ENCODE measurements at regions not wholly inside any gene's neighbourhood (a gene's known extent, or its start where the extent isn't known, plus 50 kb on each side); places are given as distances from the start of the nearest gene placed in this dataset.
A peak's percentile ranks its signal among the peaks of the same experiment; 100 is the strongest.

DNA sequence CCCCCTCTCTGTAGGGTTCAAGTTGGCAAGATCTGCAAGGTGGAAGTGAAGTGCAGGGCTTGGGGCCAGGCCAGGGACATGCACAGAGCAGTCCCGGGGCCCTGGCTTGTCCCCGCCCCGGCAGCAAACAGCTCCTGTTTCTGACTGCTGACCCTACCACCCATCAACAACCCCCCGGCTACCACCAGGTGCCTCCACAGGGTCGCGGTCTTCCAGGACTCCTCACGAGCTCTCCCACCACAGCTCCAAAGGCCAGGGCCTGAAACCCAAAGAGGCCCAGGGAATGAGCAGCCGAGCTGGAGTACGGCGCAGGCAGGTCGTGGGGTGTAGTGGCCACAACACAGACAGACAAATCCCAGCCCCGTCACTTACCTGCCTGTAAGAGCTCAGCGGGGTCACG, 121.3 kb upstream of the SMAD3 start:
- POLR2A ChIA-PET, result no interaction called here
- H3K4me3 Mint-ChIP-seq (ENCODE audit: unreplicated experiment), result no peak overlapping the region
- intact Hi-C loops (cut with micrococcal nuclease; ENCODE audit: unreplicated experiment), result loop anchor here (10.0 kb wide), 1 partner anchor 491 kb away; no protein-coding TSS in a partner anchor

DNA sequence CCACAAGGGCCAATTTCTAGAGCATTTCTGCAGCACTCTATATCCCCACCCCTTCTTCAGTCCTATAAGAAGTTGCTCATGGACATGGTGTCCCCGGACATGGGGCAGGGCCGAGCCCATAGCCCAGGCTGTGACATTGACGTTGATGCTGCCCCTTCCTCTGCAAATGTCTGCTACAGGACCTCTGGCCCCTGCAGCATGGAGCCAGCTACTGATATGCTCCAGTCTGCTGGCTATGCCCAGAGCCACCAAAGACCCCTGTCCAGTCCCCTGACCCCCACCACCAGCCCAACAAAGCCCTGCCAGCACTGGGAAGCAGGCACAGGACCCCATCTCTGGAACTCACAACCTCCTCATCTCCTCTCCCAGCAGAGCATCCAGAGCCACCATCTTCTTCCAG, 120.1 kb upstream of the SMAD3 start:
- no peak overlapping the region for H3K4me3 ChIP-seq (ENCODE audit: low read depth, low read length)
- H3K9me3 ChIP-seq, result no peaks in the 10 kb centered on the region
- no TSS peak for BruUV-seq (replicated peaks)
- no peaks in the 10 kb centered on the region for H3K36me3 ChIP-seq (ENCODE audit: control insufficient read depth, insufficient read depth, low read length)
- no peaks in the 10 kb centered on the region for H3K9me3 Mint-ChIP-seq (ENCODE audit: unreplicated experiment)
- H3K27me3 ChIP-seq (replicated peaks; ENCODE audit: control insufficient read depth, insufficient read depth, low read length), result no peaks in the 10 kb centered on the region
- no peaks in the 10 kb centered on the region for H3K4me1 ChIP-seq
- peaks cover 6% of the 10 kb centered on the region for H3K36me3 Mint-ChIP-seq (ENCODE audit: insufficient read depth, unreplicated experiment)
- no peaks in the 10 kb centered on the region for H3K4me1 Mint-ChIP-seq (ENCODE audit: low read depth, unreplicated experiment)
- DNase-seq, result peak in 1 of 2 experiments; percentile 12
- intact Hi-C loops (cut with micrococcal nuclease; ENCODE audit: unreplicated experiment), result loop anchor here (5.0 to 10.0 kb wide), 2 partner anchors 257 to 490 kb away; no protein-coding TSS in a partner anchor
- ChIA-PET POLR2A (interaction anchor here (0.6 kb wide), 1 partner anchor 252 kb away, joined by 3 read pairs; no protein-coding TSS in a partner anchor), CTCF (interaction anchor here (1.9 to 2.1 kb wide), 2 partner anchors 13 to 358 kb away, joined by 11 to 19 read pairs; no protein-coding TSS in a partner anchor)
- no peak overlapping the region for H3K27ac Mint-ChIP-seq (ENCODE audit: unreplicated experiment)
- H3K27me3 Mint-ChIP-seq (ENCODE audit: insufficient read depth, unreplicated experiment), result no peaks in the 10 kb centered on the region
- no peak overlapping the region for H3K4me3 Mint-ChIP-seq (ENCODE audit: unreplicated experiment)
- TF ChIP-seq, protein P1, sequence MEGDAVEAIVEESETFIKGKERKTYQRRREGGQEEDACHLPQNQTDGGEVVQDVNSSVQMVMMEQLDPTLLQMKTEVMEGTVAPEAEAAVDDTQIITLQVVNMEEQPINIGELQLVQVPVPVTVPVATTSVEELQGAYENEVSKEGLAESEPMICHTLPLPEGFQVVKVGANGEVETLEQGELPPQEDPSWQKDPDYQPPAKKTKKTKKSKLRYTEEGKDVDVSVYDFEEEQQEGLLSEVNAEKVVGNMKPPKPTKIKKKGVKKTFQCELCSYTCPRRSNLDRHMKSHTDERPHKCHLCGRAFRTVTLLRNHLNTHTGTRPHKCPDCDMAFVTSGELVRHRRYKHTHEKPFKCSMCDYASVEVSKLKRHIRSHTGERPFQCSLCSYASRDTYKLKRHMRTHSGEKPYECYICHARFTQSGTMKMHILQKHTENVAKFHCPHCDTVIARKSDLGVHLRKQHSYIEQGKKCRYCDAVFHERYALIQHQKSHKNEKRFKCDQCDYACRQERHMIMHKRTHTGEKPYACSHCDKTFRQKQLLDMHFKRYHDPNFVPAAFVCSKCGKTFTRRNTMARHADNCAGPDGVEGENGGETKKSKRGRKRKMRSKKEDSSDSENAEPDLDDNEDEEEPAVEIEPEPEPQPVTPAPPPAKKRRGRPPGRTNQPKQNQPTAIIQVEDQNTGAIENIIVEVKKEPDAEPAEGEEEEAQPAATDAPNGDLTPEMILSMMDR (IDR thresholded peaks at IDR 0.05; ENCODE audit: insufficient read depth in 1 of 2, low read depth in 1 of 2, low read length in 1 of 2, severe bottlenecking in 1 of 2, unreplicated experiment in 1 of 2), result no peak

More for the DNA sequence above, 121.3 kb upstream of the SMAD3 start:
- Mint-ChIP-seq H3K4me1 (ENCODE audit: low read depth, unreplicated experiment) (no peaks in the 10 kb centered on the region), H3K27me3 (ENCODE audit: insufficient read depth, unreplicated experiment) (no peaks in the 10 kb centered on the region), H3K27ac (ENCODE audit: unreplicated experiment) (no peak overlapping the region), H3K9me3 (ENCODE audit: unreplicated experiment) (no peaks in the 10 kb centered on the region), H3K36me3 (ENCODE audit: insufficient read depth, unreplicated experiment) (peaks cover 6% of the 10 kb centered on the region)
- H3K36me3 ChIP-seq (ENCODE audit: control insufficient read depth, insufficient read depth, low read length), result no peaks in the 10 kb centered on the region
- H3K27me3 ChIP-seq (replicated peaks; ENCODE audit: control insufficient read depth, insufficient read depth, low read length), result no peaks in the 10 kb centered on the region
- CTCF ChIA-PET, result interaction anchor here (0.6 to 1.3 kb wide), 4 partner anchors 16 to 377 kb away, joined by 3 read pairs; no protein-coding TSS in a partner anchor
- no peaks in the 10 kb centered on the region for H3K4me1 ChIP-seq
- no peak overlapping the region for H3K4me3 ChIP-seq (ENCODE audit: low read depth, low read length)
- TF ChIP-seq, protein P1 (IDR thresholded peaks at IDR 0.05; ENCODE audit: insufficient read depth in 1 of 2, low read depth in 1 of 2, low read length in 1 of 2, severe bottlenecking in 1 of 2, unreplicated experiment in 1 of 2), result no peak
- no peaks in the 10 kb centered on the region for H3K9me3 ChIP-seq
- peak in 1 of 2 experiments; percentile 29 for DNase-seq
- no TSS peak for BruUV-seq (replicated peaks)

DNA sequence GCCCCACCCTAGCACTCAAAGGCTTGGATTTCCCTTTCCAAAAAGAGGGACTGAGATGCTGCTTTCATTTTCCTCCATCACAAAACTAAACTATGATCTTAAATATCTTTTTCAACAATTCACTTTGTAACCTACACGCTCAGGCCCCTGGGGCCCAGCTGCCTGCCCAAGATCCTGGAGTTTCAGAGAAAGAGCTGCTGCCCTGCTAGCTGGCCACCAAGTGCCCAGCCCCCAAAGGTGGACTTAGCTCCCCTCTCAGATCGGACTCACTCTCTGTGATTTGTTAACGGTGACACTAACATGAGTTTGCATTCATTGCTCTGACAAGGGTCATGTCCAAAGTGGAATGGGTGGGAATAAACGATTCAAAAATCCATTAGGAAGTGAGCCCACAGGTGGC, 119.6 kb upstream of the SMAD3 start:
- TF ChIP-seq, protein P1 (IDR thresholded peaks at IDR 0.05; ENCODE audit: insufficient read depth in 1 of 2, low read depth in 1 of 2, low read length in 1 of 2, severe bottlenecking in 1 of 2, unreplicated experiment in 1 of 2), result no peak
- Histone ChIP-seq H3K27me3 (replicated peaks; ENCODE audit: control insufficient read depth, insufficient read depth, low read length) (no peaks in the 10 kb centered on the region), H3K9me3 (no peaks in the 10 kb centered on the region), H3K4me3 (ENCODE audit: low read depth, low read length) (no peak overlapping the region), H3K4me1 (no peaks in the 10 kb centered on the region), H3K36me3 (ENCODE audit: control insufficient read depth, insufficient read depth, low read length) (no peaks in the 10 kb centered on the region)
- ChIA-PET POLR2A (no interaction called here), CTCF (interaction anchor here (0.7 to 2.1 kb wide), 8 partner anchors 14 to 358 kb away, joined by 3 to 19 read pairs (median 6); no protein-coding TSS in a partner anchor)
- Mint-ChIP-seq H3K4me1 (ENCODE audit: low read depth, unreplicated experiment) (no peaks in the 10 kb centered on the region), H3K27me3 (ENCODE audit: insufficient read depth, unreplicated experiment) (no peaks in the 10 kb centered on the region), H3K36me3 (ENCODE audit: insufficient read depth, unreplicated experiment) (peaks cover 3% of the 10 kb centered on the region), H3K9me3 (ENCODE audit: unreplicated experiment) (no peaks in the 10 kb centered on the region), H3K4me3 (ENCODE audit: unreplicated experiment) (no peak overlapping the region), H3K27ac (ENCODE audit: unreplicated experiment) (no peak overlapping the region)
- intact Hi-C loops (cut with micrococcal nuclease; ENCODE audit: unreplicated experiment), result loop anchor here (1.0 to 10.0 kb wide), 5 partner anchors 103 to 489 kb away; no protein-coding TSS in a partner anchor
- peak in 1 of 2 experiments; percentile 9 for DNase-seq
- BruUV-seq (replicated peaks), result no TSS peak

All from Caco-2 (cell line).